OCI-LY1 (cell line): ENCODE measurements at regions not wholly inside any gene's neighbourhood (a gene's known extent, or its start where the extent isn't known, plus 50 kb on each side); places are given as distances from the start of the nearest gene placed in this dataset.

ENCODE experiments used
- H2AFZ ChIP-seq: fragments of 200-600 bp; sonication (generic), shearing (Covaris generic); 2 replicates; pipeline ENCODE4 v1.6.0; 2014; ENCODE audit warnings: antibody characterized with exemption, mild to moderate bottlenecking, low read length
- H3F3A ChIP-seq: fragments of 200-600 bp; sonication (generic), shearing (Covaris generic); 2 replicates; pipeline ENCODE4 v1.6.0; 2014; ENCODE audit warnings: mild to moderate bottlenecking, antibody characterized with exemption, low read length, moderate library complexity; ENCODE audit not compliant: insufficient read depth
- H3K27ac ChIP-seq: fragments of 200-600 bp; sonication (generic); 2 replicates; pipeline ENCODE4 v1.5.1; 2014; ENCODE audit warnings: low read length, mixed run types, mild to moderate bottlenecking, low read depth; ENCODE audit not compliant: poor library complexity, severe bottlenecking
- H3K27me3 ChIP-seq: fragments of 200-600 bp; sonication (generic); 2 replicates; pipeline ENCODE4 v1.6.0; 2014; ENCODE audit warnings: antibody characterized with exemption, mild to moderate bottlenecking, low read length, moderate library complexity; ENCODE audit not compliant: insufficient read depth
- H3K36me3 ChIP-seq: fragments of 200-600 bp; sonication (generic); 2 replicates; pipeline ENCODE4 v1.6.1; 2014; ENCODE audit warnings: mild to moderate bottlenecking, antibody characterized with exemption, low read length, moderate library complexity, mixed read lengths; ENCODE audit not compliant: insufficient read depth
- H3K4me1 ChIP-seq: fragments of 200-600 bp; sonication (generic); 2 replicates; pipeline ENCODE4 v1.5.1; 2014; ENCODE audit warnings: mild to moderate bottlenecking, low read length, moderate library complexity; ENCODE audit not compliant: insufficient read depth, severe bottlenecking
- H3K4me2 ChIP-seq: fragments of 200-600 bp; sonication (generic), shearing (Covaris generic); 2 replicates; pipeline ENCODE4 v1.6.1; 2014; ENCODE audit warnings: low read length
- H3K4me3 ChIP-seq: fragments of 200-600 bp; sonication (generic); 2 replicates; pipeline ENCODE4 v1.5.1; 2014; ENCODE audit warnings: low read length, low read depth, mild to moderate bottlenecking, mixed read lengths; ENCODE audit not compliant: poor library complexity, severe bottlenecking
- H3K79me2 ChIP-seq: fragments of 200-600 bp; shearing (Covaris generic); 2 replicates; pipeline ENCODE4 v1.6.1; 2016; ENCODE audit warnings: mixed run types, low read length, mixed read lengths; ENCODE audit not compliant: insufficient read depth
- H3K9ac ChIP-seq: fragments of 200-600 bp; sonication (generic), shearing (Covaris generic); 2 replicates; pipeline ENCODE4 v1.6.1; 2014; ENCODE audit warnings: mild to moderate bottlenecking, low read length, mixed read lengths
- H3K9me2 ChIP-seq: fragments of 200-600 bp; sonication (generic), shearing (Covaris generic); 2 replicates; pipeline ENCODE4 v1.6.1; 2014; ENCODE audit warnings: low read depth, mild to moderate bottlenecking, low read length, mixed read lengths
- H3K9me3 ChIP-seq: fragments of 200-600 bp; shearing (Covaris generic); 2 replicates; pipeline ENCODE4 v1.6.1; 2014; ENCODE audit warnings: low read length, mixed read lengths
- H4K20me1 ChIP-seq: fragments of 200-600 bp; sonication (generic), shearing (Covaris generic); 2 replicates; pipeline ENCODE4 v1.6.0; 2016; ENCODE audit warnings: mild to moderate bottlenecking, low read length; ENCODE audit not compliant: insufficient read depth
- EZH2 ChIP-seq: fragments of 200-600 bp; sonication (generic), shearing (Covaris generic); IDR thresholded peaks from 2 replicates; pipeline ENCODE4 v1.8.0; 2017; ENCODE audit warnings: borderline replicate concordance, mixed run types, mild to moderate bottlenecking, antibody characterized with exemption, low read length, moderate library complexity, mixed read lengths
- TF ChIP-seq, protein P1 (sequence below): fragments of 200-600 bp; sonication (generic), shearing (Covaris generic); IDR thresholded peaks from 2 replicates; pipeline ENCODE4 v1.5.1; 2017; ENCODE audit warnings: mild to moderate bottlenecking, antibody characterized with exemption, low read length, moderate library complexity, mixed read lengths

DNA sequence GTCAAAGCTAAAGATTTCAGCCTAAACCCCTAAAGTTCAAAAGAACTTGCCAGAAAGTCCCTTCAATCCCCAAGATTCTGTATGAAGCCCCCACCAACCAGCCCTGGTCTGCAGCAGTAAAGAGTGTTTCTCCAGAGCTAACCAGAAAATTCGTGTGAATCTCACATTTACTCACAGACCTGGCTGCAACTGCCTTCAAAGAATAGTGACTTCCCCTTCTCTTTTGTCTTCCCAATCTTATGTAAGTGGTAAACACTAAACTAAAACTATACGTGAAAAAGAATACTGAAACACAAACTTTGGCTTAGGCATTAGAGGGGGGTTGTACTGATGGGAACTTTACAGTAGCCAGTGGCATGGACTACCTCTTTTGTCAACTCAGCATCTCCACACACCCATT, 50.6 kb upstream of the SETBP1 start:
- TF ChIP-seq, protein P1, sequence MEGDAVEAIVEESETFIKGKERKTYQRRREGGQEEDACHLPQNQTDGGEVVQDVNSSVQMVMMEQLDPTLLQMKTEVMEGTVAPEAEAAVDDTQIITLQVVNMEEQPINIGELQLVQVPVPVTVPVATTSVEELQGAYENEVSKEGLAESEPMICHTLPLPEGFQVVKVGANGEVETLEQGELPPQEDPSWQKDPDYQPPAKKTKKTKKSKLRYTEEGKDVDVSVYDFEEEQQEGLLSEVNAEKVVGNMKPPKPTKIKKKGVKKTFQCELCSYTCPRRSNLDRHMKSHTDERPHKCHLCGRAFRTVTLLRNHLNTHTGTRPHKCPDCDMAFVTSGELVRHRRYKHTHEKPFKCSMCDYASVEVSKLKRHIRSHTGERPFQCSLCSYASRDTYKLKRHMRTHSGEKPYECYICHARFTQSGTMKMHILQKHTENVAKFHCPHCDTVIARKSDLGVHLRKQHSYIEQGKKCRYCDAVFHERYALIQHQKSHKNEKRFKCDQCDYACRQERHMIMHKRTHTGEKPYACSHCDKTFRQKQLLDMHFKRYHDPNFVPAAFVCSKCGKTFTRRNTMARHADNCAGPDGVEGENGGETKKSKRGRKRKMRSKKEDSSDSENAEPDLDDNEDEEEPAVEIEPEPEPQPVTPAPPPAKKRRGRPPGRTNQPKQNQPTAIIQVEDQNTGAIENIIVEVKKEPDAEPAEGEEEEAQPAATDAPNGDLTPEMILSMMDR, result no peak
- TF ChIP-seq EZH2, result no peak
- Histone ChIP-seq H3F3A (no peaks in the 10 kb centered on the region), H3K36me3 (no peaks in the 10 kb centered on the region), H3K4me3 (no peak overlapping the region), H3K79me2 (no peaks in the 10 kb centered on the region), H3K9me2 (no peaks in the 10 kb centered on the region), H2AFZ (no peak overlapping the region), H3K27me3 (no peaks in the 10 kb centered on the region; the same call in 1 of the 2 replicates), H3K27ac (no peak overlapping the region), H3K4me1 (no peaks in the 10 kb centered on the region), H3K4me2 (no peak overlapping the region), H4K20me1 (no peaks in the 10 kb centered on the region), H3K9ac (no peak overlapping the region), H3K9me3 (no peaks in the 10 kb centered on the region)
